DND-41 (cell line): ENCODE measurements at regions not wholly inside any gene's neighbourhood (a gene's known extent, or its start where the extent isn't known, plus 50 kb on each side); places are given as distances from the start of the nearest gene placed in this dataset.

ENCODE experiments used
- CTCF ChIP-seq: IDR thresholded peaks from 2 replicates; pipeline ENCODE4 v1.5.1; 2012; ENCODE audit warnings: borderline replicate concordance, low read length, moderate library complexity, mild to moderate bottlenecking; ENCODE audit not compliant: poor library complexity, severe bottlenecking; ENCODE audit errors: extremely low read depth
- EZH2 ChIP-seq: IDR thresholded peaks from 3 replicates; pipeline ENCODE4 v1.6.1; 2012; ENCODE audit warnings: borderline replicate concordance, low read depth, mild to moderate bottlenecking, moderate library complexity, low read length, inconsistent platforms; ENCODE audit not compliant: severe bottlenecking

GRCh38 chr3:159853506-159853864 is 135.2 kb upstream of the IL12A start:
- no peak for TF ChIP-seq CTCF
- TF ChIP-seq EZH2, result no peak
